Stimulated activated CD8-positive, alpha-beta memory T cell treated with anti-CD3 and anti-CD28 coated beads, Interleukin-7, amount 100 ng/mL, for 48 hours (primary cell): ENCODE measurements at regions not wholly inside any gene's neighbourhood (a gene's known extent, or its start where the extent isn't known, plus 50 kb on each side); places are given as distances from the start of the nearest gene placed in this dataset.
"Not testable (repeated sequence)": the region's sequence is repeated elsewhere in the genome, so short reads cannot be mapped to it uniquely, and the experiment has no call there.

ENCODE experiments used
- DNase-seq, 2 donors: peaks; one replicate each; pipeline ENCODE4 v3.0.0-alpha.2; 2020; ENCODE audit warnings: low read depth in 1 of 2; ENCODE audit errors: extremely low read depth in 1 of 2

DNA sequence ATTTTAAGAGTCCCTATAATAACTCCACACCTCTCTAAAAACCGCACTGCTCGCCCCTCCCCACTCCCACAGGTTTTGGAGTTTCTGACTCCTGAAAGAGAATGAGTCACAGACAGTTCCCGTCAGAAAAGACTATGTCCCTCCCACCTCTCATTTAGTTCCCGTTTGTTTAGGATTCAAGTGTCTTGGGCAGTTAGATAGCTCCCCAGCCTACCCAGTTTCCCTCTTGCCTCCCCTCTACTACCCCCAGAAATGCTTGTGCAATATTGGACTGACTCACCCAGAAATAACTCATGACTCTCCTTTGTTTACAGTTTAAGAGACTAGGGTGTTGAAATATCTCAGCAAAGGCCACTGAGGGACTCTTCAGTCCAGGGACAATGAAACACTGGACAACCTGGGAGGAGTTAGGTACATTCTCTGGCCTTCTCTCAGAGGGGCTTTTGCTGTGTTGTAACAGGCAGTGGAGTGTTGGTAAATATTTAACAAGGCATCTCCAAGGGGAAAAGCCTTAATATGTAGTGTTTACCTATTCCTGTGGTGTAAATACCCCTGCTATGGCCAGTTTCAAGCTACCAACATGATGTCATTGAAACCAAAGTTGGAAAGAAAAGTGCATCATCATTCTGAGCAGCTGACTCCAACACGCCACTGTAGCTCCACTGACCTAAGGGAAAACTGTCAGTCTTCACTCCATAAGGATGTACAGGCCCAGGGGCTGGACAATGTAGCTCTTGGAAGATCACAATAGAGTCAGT lies 96.1 kb upstream of the CHD2 start:
- DNase-seq = peak; percentile 62 to 79

DNA sequence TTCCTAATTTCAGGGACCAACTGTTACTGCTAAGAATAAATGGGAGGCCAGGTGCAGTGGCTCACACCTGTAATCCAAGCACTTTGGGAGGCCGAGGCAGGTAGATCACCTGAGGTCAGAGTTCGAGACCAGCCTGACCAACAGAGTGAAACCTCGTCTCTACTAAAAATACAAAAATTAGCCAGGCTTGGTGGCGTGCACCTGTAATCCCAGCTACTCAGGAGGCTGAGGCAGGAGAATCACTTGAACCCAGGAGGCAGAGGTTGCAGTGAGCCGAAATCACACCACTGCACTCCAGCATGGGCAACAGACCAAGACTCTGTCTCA lies 95.6 kb upstream of the CHD2 start:
- DNase-seq = not testable (repeated sequence)

DNA sequence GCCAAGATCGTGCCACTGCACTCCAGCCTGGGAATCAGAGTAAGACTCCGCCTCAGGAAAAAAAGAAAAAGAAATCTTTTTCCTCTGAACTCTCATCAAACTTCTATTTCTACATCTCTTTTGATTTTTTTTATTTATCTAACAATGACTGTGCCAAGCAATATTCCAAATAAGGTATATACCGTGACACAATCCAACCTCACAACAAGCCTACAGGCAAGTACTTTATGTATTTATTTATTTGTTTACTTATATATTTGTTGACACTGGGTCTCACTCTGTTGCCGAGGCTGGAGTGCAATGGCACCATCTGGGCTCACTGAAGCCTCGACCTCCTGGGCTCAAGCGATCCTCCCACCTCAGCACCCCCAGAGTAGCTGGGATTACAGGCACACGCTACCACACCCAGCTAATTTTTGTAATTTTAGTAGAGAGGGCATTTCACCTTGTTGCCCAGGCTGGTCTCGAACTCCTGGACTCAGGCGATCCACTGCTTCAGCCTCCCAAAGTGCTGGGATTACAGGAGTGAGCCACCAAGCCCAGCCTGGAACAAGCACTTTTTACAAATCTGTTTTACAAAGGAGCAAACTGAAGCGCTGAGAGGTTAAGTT lies 94.9 kb upstream of the CHD2 start:
- no peak for DNase-seq

GRCh38 chr15:92806171-92806570 lies 94.0 kb upstream of the CHD2 start:
- DNase-seq = not testable (repeated sequence)

- DNase-seq = no peak
Measured at GRCh38 chr15:92806763-92807162, 93.4 kb upstream of the CHD2 start.

- no peak for DNase-seq
Measured at GRCh38 chr15:92807971-92808571, 92.1 kb upstream of the CHD2 start.

- DNase-seq = peak in 1 of 2 donors; percentile 23
Measured at GRCh38 chr15:92808598-92809063, 91.5 kb upstream of the CHD2 start.

- DNase-seq = peak; percentile 97 to 100
Measured at GRCh38 chr15:92809064-92809879, 90.9 kb upstream of the CHD2 start.

GRCh38 chr15:92809880-92810361 lies 90.2 kb upstream of the CHD2 start:
- DNase-seq = no peak

GRCh38 chr15:92810418-92811138 lies 89.5 kb upstream of the CHD2 start:
- DNase-seq = no peak

DNA sequence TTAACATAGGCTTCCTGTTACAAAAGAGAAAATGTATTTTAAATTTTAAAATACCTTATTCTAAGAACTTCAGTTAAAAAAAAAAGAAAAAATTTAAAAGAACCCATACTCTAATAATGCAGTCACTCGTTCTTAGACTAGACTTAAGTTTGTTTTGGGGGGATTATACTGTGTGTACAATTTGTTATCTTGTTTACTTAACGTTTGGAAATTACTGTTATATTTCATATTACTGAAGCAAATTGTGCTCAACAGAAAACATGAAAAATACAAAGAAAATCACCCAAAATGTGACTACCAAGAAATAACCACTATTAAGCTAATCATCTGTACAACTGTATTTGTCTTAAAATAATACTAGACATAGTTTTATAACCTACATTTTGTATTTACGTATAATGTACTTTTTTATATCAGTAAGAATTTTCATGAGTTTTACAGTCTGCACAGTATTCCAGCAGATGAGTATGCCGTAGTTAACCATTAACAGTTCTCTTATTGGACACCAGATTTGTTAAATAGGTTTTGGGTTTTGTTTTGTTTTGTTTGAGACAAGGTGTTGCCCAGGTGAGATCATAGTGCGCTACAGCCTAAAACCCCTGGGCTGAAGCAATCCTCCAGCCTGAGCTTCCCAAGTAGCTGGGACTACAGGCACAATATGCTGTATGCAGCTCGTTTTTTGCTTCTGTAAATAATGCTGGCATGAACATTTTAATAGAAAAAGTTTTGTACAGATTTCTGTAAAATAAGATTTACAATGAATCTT lies 88.8 kb upstream of the CHD2 start:
- no peak for DNase-seq

DNA sequence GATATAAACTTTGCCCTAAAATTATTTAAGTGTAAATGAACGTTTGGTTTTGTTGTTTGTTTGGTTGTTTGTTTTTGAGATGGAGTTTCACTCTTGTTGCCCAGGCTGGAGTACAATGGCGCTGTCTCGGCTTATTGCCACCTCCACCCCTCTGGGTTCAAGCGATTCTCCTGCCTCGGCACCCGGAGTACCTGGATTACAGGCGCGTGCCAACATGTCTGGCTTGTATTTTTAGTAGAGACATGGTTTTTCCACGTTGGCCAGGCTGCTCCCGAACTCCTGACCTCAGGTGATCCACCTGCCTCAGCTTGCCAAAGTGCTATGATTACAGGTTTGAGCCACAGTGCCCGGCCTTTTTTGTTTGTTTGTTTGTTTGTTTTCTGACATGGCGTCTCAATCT lies 87.9 kb upstream of the CHD2 start:
- no peak for DNase-seq

- DNase-seq = no peak
Measured at GRCh38 chr15:92813485-92813884, 86.6 kb upstream of the CHD2 start.

DNA sequence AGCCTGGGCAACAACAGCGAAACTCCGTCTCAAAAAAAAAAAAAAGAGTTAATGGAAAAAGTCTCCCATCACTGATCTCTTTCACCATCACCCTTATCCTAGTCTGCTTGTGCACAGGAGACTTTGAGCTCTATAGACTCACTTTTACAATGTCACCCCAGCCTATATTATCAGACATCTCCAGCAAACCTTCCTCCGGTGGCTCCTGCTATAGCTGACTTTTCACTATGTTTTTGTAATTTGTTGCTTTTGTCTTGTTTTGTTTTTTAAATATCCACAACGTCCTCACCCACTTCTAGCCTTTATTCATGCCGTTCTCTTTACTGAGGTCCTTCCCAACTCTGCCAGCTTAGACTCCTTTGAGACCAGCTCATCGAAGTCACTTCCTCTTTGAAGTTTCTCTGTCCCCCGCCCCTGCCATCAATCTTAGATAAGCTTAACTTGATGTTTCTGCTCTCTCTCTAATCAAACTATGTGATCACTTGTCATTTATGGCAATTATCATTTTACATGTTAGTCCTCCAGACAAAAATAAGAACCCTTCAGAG lies 82.7 kb upstream of the CHD2 start:
- DNase-seq = no peak

GRCh38 chr15:92818651-92819277 lies 81.4 kb upstream of the CHD2 start:
- DNase-seq = no peak

DNA sequence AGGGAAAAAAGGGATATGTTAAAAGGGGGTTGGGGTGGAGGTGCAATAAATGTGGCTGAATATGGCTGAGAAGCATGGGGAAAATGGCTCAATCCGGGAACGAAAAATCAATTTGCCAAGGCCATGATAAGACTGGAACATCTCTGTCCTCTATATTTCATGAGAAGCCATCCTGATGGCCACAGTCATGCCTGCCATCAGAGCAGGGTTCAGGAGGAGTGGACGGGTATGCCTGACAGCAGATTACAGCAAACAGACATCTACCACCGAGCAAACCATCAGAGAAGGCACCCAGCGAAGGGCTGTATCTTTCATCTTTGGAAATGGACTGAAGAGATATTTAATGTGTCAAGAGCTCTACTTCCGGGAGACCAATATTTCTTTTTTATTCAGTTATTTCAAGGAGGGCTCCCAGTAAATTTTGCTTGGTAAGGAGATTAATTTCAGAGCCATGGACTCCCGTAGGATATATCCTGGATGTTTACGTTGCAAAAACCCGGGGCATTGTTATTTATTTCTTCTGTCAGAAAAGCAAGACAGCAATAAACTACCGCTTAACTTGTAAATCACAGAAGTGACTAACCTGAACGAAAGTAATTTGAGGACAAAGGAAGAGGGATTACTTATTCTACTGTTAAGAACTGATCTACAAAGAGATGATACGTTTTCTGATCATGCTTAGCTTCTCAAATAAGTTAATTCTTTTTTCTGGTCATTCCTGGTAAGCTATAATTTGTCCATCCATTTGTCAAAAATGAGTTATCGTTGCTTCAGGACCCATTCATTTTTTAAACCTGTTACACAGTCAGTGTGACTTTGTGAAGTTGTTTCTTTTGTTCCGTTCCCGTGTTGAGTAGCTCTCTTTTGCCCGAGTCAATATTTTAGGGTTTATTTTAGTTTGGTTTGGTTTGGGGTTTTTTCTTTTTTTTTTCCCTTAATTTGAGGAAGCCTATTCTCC lies 80.6 kb upstream of the CHD2 start:
- DNase-seq = no peak

DNA sequence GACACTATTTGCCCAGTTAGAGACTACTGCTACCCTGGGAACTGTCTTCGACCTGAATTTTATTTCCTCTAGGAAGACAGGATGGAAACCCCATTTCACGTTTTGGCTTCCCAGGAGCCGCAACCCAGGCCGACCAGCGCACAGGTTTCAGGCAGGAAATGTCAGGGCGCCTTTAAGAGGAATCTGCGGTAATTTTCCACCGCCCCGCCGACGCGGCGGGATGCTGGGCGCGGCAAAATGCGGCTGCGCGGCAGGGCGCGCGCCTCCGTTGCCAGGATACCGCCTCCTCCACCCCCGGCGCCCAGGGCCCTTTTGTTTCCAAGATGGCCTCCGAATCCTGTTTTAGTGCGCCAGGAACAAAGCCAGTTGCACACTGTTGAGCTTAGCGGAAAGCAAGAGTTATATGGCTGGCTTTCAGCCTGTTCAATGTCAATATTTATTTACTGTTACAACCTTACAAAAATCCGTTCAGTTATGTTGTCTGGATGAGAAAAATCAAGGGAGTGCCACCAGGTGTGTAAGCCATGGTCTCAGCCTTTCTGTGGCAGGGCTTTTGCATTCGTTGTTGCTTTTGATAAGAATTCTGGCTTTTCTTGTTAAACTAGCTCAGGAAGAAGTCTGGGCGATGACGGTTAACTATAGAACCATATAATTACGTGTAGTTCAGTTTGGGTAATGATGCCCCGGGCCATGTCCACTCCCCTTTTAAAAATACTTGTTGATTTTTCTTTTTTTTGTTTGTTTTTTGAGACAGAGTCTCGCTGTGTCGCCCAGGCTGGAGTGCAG lies 79.7 kb upstream of the CHD2 start:
- peak; percentile 76 for DNase-seq
